Astrocyte of the spinal cord (primary cell): ENCODE measurements at regions not wholly inside any gene's neighbourhood (a gene's known extent, or its start where the extent isn't known, plus 50 kb on each side); places are given as distances from the start of the nearest gene placed in this dataset.

Experiments used
- DNase-seq: peaks from one replicate; pipeline ENCODE4 v3.0.0; 2011; ENCODE audit warnings: low read depth, low spot score
- H3K4me3 ChIP-seq: 2 replicates; pipeline ENCODE4 v1.5.1; 2011; ENCODE audit warnings: low read depth, mild to moderate bottlenecking, low read length, moderate library complexity
- CTCF ChIP-seq: IDR thresholded peaks from 2 replicates; pipeline ENCODE4 v1.5.1; 2012; ENCODE audit warnings: low read depth, mild to moderate bottlenecking, low read length, inconsistent platforms
- in situ Hi-C: cut with HindIII; loops from 2 replicates; pipeline ENCODE4 v1.10.0; 2017; ENCODE audit warnings: low sequenced_read_pairs

- in situ Hi-C loops = no loop called here
- no peak overlapping the region for H3K4me3 ChIP-seq
- TF ChIP-seq CTCF = no peak
- DNase-seq = no peak
Observed at GRCh38 chr10:94217411-94217810, 145.3 kb downstream of the NOC3L start.

- no peak for DNase-seq
Observed at GRCh38 chr10:94218493-94219183, 144.1 kb downstream of the NOC3L start.

GRCh38 chr10:94219829-94220228 is 142.9 kb downstream of the NOC3L start:
- in situ Hi-C loops = no loop called here
- no peak for TF ChIP-seq CTCF
- H3K4me3 ChIP-seq = no peak overlapping the region
- no peak for DNase-seq

More at GRCh38 chr10:94218493-94219183, 144.1 kb downstream of the NOC3L start:
- in situ Hi-C loops = no loop called here
- TF ChIP-seq CTCF = no peak
- no peak overlapping the region for H3K4me3 ChIP-seq

- TF ChIP-seq CTCF = no peak
- DNase-seq = no peak
- H3K4me3 ChIP-seq = no peak overlapping the region
- in situ Hi-C loops = no loop called here
Observed at GRCh38 chr10:94220717-94221116, 142.0 kb downstream of the NOC3L start.

- no peak for TF ChIP-seq CTCF
- no peak overlapping the region for H3K4me3 ChIP-seq
- in situ Hi-C loops = no loop called here
- DNase-seq = no peak
Observed at GRCh38 chr10:94223702-94224370, 138.9 kb downstream of the NOC3L start.

- in situ Hi-C loops = no loop called here
- DNase-seq = peak; percentile 58
Observed at GRCh38 chr10:94224656-94225055, 138.1 kb downstream of the NOC3L start.

More at GRCh38 chr10:94224656-94225055, 138.1 kb downstream of the NOC3L start:
- H3K4me3 ChIP-seq = no peak overlapping the region
- TF ChIP-seq CTCF = no peak
